Suprapubic skin (tissue), 4 donors: ENCODE measurements at regions not wholly inside any gene's neighbourhood (a gene's known extent, or its start where the extent isn't known, plus 50 kb on each side); places are given as distances from the start of the nearest gene placed in this dataset.

ENCODE experiments used
- EP300 ChIP-seq: sonication (generic); formaldehyde crosslinking; IDR thresholded peaks from one replicate; pipeline ENCODE4 v1.6.1; 2017; ENCODE audit warnings: antibody characterized with exemption
- POLR2AphosphoS5 ChIP-seq, 3 donors: sonication (generic); formaldehyde crosslinking; IDR thresholded peaks; one replicate each; pipeline ENCODE4 v1.6.1; 2017; ENCODE audit warnings: antibody characterized with exemption in 3 of 3
- TF ChIP-seq, protein P1 (sequence below), 2 donors: fragments of 200-600 bp in 1 of 2; fragments of 450-650 bp in 1 of 2; sonication (generic) in 1 of 2; IDR thresholded peaks; one replicate each; pipeline ENCODE4 v1.5.1; 2016 to 2019; ENCODE audit warnings: antibody characterized with exemption in 2 of 2, mild to moderate bottlenecking in 1 of 2, moderate library complexity in 1 of 2

- TF ChIP-seq, protein P1, sequence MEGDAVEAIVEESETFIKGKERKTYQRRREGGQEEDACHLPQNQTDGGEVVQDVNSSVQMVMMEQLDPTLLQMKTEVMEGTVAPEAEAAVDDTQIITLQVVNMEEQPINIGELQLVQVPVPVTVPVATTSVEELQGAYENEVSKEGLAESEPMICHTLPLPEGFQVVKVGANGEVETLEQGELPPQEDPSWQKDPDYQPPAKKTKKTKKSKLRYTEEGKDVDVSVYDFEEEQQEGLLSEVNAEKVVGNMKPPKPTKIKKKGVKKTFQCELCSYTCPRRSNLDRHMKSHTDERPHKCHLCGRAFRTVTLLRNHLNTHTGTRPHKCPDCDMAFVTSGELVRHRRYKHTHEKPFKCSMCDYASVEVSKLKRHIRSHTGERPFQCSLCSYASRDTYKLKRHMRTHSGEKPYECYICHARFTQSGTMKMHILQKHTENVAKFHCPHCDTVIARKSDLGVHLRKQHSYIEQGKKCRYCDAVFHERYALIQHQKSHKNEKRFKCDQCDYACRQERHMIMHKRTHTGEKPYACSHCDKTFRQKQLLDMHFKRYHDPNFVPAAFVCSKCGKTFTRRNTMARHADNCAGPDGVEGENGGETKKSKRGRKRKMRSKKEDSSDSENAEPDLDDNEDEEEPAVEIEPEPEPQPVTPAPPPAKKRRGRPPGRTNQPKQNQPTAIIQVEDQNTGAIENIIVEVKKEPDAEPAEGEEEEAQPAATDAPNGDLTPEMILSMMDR (IDR thresholded peaks at IDR 0.05) = no peak
- no peak for TF ChIP-seq POLR2AphosphoS5 (IDR thresholded peaks at IDR 0.05)
- no peak for TF ChIP-seq EP300
Measured at GRCh38 chr7:116356979-116357378, 142.6 kb upstream of the CAV2 start.
